HG03521 (cell line): ENCODE measurements at regions not wholly inside any gene's neighbourhood (a gene's known extent, or its start where the extent isn't known, plus 50 kb on each side); places are given as distances from the start of the nearest gene placed in this dataset.

Source experiments
- ATAC-seq: cut with Tn5 transposase; IDR thresholded peaks from one replicate; pipeline ENCODE4 v1.9.1; 2021; ENCODE audit warnings: mild to moderate bottlenecking, moderate library complexity; ENCODE audit not compliant: unreplicated experiment

- ATAC-seq: no peak
Measured at GRCh38 chr2:207235621-207236020, 69.9 kb upstream of the KLF7 start.

- no peak for ATAC-seq
Measured at GRCh38 chr2:207236156-207236935, 70.6 kb upstream of the KLF7 start.

GRCh38 chr2:207238831-207239701 lies 73.3 kb upstream of the KLF7 start:
- ATAC-seq: no peak

- no peak for ATAC-seq
Measured at GRCh38 chr2:207239754-207240494, 74.2 kb upstream of the KLF7 start.

- no peak for ATAC-seq
Measured at GRCh38 chr2:207240649-207241048, 74.9 kb upstream of the KLF7 start.

- no peak for ATAC-seq
Measured at GRCh38 chr2:207241198-207241597, 75.5 kb upstream of the KLF7 start.

GRCh38 chr2:207243601-207244000 lies 77.9 kb upstream of the KLF7 start:
- no peak for ATAC-seq

GRCh38 chr2:207244971-207245925 lies 79.5 kb upstream of the KLF7 start:
- ATAC-seq: no peak

- ATAC-seq: no peak
Measured at GRCh38 chr2:207248702-207249377, 83.1 kb upstream of the KLF7 start.

- no peak for ATAC-seq
Measured at GRCh38 chr2:207251022-207251421, 85.3 kb upstream of the KLF7 start.

GRCh38 chr2:207251573-207252192 lies 85.9 kb upstream of the KLF7 start:
- no peak for ATAC-seq

- no peak for ATAC-seq
Measured at GRCh38 chr2:207252416-207252815, 86.7 kb upstream of the KLF7 start.

- no peak for ATAC-seq
Measured at GRCh38 chr2:207252979-207253645, 87.4 kb upstream of the KLF7 start.

GRCh38 chr2:207253666-207254345 lies 88.1 kb upstream of the KLF7 start:
- ATAC-seq: no peak

GRCh38 chr2:207254591-207255464 lies 89.1 kb upstream of the KLF7 start:
- no peak for ATAC-seq

- ATAC-seq: no peak
Measured at GRCh38 chr2:207255565-207256470, 90.1 kb upstream of the KLF7 start.
